HepG2 (cell line): ENCODE measurements at regions not wholly inside any gene's neighbourhood (a gene's known extent, or its start where the extent isn't known, plus 50 kb on each side); places are given as distances from the start of the nearest gene placed in this dataset.

ENCODE experiments used
- CEBPZ ChIP-seq: IDR thresholded peaks from 2 replicates; pipeline ENCODE4 v1.6.1; 2012; ENCODE audit warnings: low read length, improper control_type of control experiment
- CHCHD3 ChIP-seq: sonication (generic); formaldehyde crosslinking; IDR thresholded peaks from 2 replicates; pipeline ENCODE4 v1.8.0; 2022; ENCODE audit warnings: mild to moderate bottlenecking, missing genetic modification reagents, moderate library complexity
- CSRNP1 ChIP-seq: sonication (generic); formaldehyde crosslinking; IDR thresholded peaks from 2 replicates; pipeline ENCODE4 v1.8.1; 2023; ENCODE audit warnings: mild to moderate bottlenecking, missing genetic modification reagents
- CSRNP2 ChIP-seq: sonication (generic); formaldehyde crosslinking; conservative IDR thresholded peaks from 2 replicates; pipeline ENCODE4 v1.8.0; 2022; ENCODE audit warnings: low read depth, missing genetic modification reagents
- CTCF ChIP-seq: sonication (generic); formaldehyde crosslinking; IDR thresholded peaks from 2 replicates; pipeline ENCODE4 v1.5.0; 2020; ENCODE audit warnings: mild to moderate bottlenecking, missing genetic modification reagents, moderate library complexity
- HNRNPH1 ChIP-seq: fragments of 200-400 bp; formaldehyde crosslinking; optimal IDR thresholded peaks from 2 replicates; pipeline ENCODE3; 2017; ENCODE audit warnings: mild to moderate bottlenecking, low read depth, low read length
- LRRFIP1 ChIP-seq: sonication (generic); formaldehyde crosslinking; conservative IDR thresholded peaks from 2 replicates; pipeline ENCODE4 v1.4.0; 2020; ENCODE audit warnings: missing genetic modification reagents
- NAIF1 ChIP-seq: sonication (generic); formaldehyde crosslinking; IDR thresholded peaks from 2 replicates; pipeline ENCODE4 v1.5.0; 2020; ENCODE audit warnings: mild to moderate bottlenecking, missing genetic modification reagents, borderline replicate concordance
- SMC3 ChIP-seq: IDR thresholded peaks from 2 replicates; pipeline ENCODE4 v1.6.1; 2011; ENCODE audit warnings: low read length, improper control_type of control experiment
- STAG1 ChIP-seq: sonication (generic); formaldehyde crosslinking; IDR thresholded peaks from 2 replicates; pipeline ENCODE4 v1.4.0; 2020; ENCODE audit warnings: missing genetic modification reagents
- TERF1 ChIP-seq: sonication (generic); formaldehyde crosslinking; IDR thresholded peaks from 2 replicates; pipeline ENCODE4 v1.8.0; 2022; ENCODE audit warnings: mild to moderate bottlenecking, missing genetic modification reagents, moderate library complexity
- ZGPAT ChIP-seq: IDR thresholded peaks from 2 replicates; pipeline ENCODE4 v1.6.1; 2016; ENCODE audit warnings: mild to moderate bottlenecking
- ZNF224 ChIP-seq: sonication (generic); formaldehyde crosslinking; IDR thresholded peaks from 2 replicates; pipeline ENCODE4 v1.5.0; 2020; ENCODE audit warnings: mild to moderate bottlenecking, missing genetic modification reagents
- ZNF557 ChIP-seq: sonication (generic); formaldehyde crosslinking; IDR thresholded peaks from 2 replicates; pipeline ENCODE4 v1.4.0; 2020; ENCODE audit warnings: missing genetic modification reagents
- ZSCAN30 ChIP-seq: sonication (generic); formaldehyde crosslinking; IDR thresholded peaks from 2 replicates; pipeline ENCODE4 v1.5.0; 2020; ENCODE audit warnings: mild to moderate bottlenecking, missing genetic modification reagents

GRCh38 chr2:7119132-7119835 lies 202.1 kb downstream of the RNF144A start (continued):
- no peak for TF ChIP-seq ZGPAT (CRISPR knock-in tag)
- TF ChIP-seq LRRFIP1 (CRISPR knock-in tag) = no peak
- no peak for TF ChIP-seq NAIF1 (CRISPR knock-in tag)
- no peak for TF ChIP-seq HNRNPH1
- peak; percentile 65 for TF ChIP-seq CTCF (CRISPR knock-in tag)
- no peak for TF ChIP-seq ZSCAN30 (CRISPR knock-in tag)
- TF ChIP-seq CSRNP1 (CRISPR knock-in tag) = no peak
- TF ChIP-seq CSRNP2 = no peak
- no peak for TF ChIP-seq ZNF224 (CRISPR knock-in tag)
- no peak for TF ChIP-seq ZNF557 (CRISPR knock-in tag)
- no peak for TF ChIP-seq CHCHD3 (CRISPR knock-in tag)
- TF ChIP-seq SMC3 = peak; percentile 54; the same call in 1 of the 2 replicates
- no peak for TF ChIP-seq CEBPZ
- TF ChIP-seq STAG1 (CRISPR knock-in tag) = peak; percentile 71
- no peak for TF ChIP-seq TERF1 (CRISPR knock-in tag)
